Medulla oblongata (tissue), 1 donor: ENCODE measurements at regions not wholly inside any gene's neighbourhood (a gene's known extent, or its start where the extent isn't known, plus 50 kb on each side); places are given as distances from the start of the nearest gene placed in this dataset.
"Not testable (repeated sequence)": the region's sequence is repeated elsewhere in the genome, so short reads cannot be mapped to it uniquely, and the experiment has no call there.

Experiments used
- DNase-seq: peaks from one replicate; pipeline ENCODE4 v3.0.0-alpha.2; 2015; ENCODE audit errors: extremely low spot score

GRCh38 chr4:131883181-131883580 is 1265.9 kb upstream of the PCDH10 start:
- DNase-seq, result not testable (repeated sequence)

DNA sequence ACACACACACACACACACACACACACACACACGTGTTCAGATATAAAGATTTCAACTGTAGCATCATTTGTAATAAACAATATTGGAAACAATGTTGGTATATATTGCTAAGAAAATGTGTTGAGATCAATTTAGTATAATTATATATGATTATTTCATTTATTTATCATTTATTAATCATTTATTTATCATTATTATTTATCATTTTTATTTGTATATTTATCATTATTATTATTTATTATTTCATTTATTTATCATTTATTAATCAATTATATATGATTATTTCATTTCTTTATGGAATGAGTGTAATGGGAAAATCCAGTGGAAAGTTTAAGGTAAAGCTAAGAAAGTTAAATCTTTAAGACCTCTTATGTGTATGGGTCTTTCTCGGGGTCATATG is 1223.4 kb upstream of the PCDH10 start:
- DNase-seq, result not testable (repeated sequence)

GRCh38 chr4:131967646-131968045 is 1181.4 kb upstream of the PCDH10 start:
- DNase-seq, result not testable (repeated sequence)

GRCh38 chr4:131974730-131975129 is 1174.4 kb upstream of the PCDH10 start:
- no peak for DNase-seq

- DNase-seq, result not testable (repeated sequence)
Observed at GRCh38 chr4:131975276-131976132, 1173.6 kb upstream of the PCDH10 start.

DNA sequence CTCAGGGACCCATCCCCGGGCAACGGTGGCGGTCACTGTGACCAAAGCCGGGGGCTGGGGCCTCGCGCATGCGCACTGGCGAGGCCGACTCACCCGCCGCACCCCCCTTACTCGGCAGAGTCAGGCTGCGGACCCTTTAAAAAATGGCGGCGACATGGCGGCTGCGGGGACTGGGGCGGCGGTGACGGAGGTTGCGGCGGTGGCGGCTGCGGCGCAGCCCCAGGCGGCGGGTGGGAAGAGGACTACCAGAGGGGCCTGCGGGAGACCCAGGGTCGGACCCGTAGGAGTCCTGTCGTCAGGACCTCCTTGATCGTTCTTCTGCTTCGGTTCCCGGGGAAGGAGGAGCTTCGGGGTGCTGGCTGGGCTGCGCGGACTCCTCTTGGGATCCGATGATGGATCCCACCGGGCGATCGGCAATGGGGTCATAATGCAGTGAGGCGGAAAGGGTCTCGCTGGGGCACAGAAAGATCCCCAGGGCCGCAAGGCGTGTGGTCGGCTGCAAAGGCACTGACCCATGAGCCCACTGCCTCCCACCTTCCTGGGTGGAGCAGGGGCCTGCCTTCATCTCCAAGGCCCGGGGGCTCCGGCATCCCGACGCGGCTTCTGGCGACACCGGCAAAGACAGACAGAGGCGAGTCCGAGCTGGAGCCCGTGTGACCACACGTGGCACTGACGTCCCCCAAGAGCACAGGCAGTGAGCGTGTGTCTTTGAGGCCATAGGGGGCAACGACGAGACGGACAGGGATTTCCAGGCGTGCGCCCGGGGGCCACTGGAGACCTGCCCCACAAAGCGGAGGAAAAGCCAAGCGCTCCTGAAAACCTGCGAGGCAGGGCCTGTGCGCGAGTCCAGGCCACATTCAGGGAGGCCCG is 1172.7 kb upstream of the PCDH10 start:
- not testable (repeated sequence) for DNase-seq

GRCh38 chr4:131978120-131978519 is 1171.0 kb upstream of the PCDH10 start:
- no peak for DNase-seq

- DNase-seq, result no peak
Observed at GRCh38 chr4:131989576-131989975, 1159.5 kb upstream of the PCDH10 start.

- no peak for DNase-seq
Observed at GRCh38 chr4:132001542-132001941, 1147.6 kb upstream of the PCDH10 start.

DNA sequence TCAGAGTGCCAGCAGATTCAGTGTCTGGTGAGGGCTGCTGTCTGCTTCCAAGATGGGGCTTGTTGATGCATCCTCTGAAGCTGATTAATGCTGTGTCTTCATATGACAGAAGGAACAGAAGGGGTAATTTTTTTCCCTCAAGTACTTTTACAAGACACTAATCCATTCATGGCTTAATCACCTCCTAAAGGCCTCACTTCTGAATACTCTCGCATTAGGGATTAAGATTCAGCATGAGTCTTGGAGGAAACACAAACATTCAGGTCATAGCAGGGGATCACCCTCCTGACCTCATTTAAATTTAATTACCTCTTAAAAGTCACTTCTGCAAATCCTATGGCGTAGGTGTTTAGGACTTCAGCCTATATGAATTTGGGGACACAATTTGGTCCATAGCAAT is 1145.5 kb upstream of the PCDH10 start:
- no peak for DNase-seq

DNA sequence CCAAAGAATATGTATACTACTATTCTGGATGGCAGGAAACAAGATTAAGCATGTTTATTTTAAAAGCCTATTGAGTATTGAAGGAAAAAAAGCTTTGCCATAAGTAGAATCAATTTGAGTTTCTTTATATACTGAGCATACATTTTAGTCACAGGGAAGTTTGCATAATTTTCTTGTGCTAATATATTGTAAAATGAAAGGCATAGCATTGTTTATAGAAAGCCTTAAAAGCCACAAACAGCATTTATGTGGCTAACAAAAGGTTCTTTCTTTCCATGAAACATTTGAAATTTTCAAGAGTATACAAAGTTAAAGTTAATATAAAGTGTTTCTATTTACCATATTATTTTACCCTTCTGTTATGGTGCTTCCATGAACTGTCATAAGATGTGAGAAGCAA is 1133.8 kb upstream of the PCDH10 start:
- DNase-seq, result no peak

GRCh38 chr4:132016703-132017350 is 1132.3 kb upstream of the PCDH10 start:
- DNase-seq, result no peak

- no peak for DNase-seq
Observed at GRCh38 chr4:132026166-132026565, 1122.9 kb upstream of the PCDH10 start.

- no peak for DNase-seq
Observed at GRCh38 chr4:132026816-132027215, 1122.3 kb upstream of the PCDH10 start.

DNA sequence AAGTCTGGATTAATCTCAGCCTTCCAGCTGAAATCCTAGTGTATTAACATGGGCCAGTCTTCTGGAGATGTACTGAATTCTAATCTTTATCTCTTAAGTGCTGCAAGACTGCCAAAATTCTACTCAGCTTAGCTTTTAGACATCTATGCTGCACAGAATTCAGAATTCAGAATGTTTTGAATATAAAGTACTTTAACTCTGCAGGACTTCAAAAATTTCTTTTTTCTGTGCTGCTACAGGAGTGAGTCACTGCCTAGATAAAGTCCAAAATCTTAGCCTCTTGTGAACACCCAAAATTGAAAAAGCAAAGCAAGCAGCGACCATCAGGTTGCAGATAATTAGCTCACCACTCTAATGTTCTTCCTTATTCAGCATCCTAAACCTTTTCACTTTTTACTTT is 1092.6 kb upstream of the PCDH10 start:
- DNase-seq, result no peak

GRCh38 chr4:132059227-132059626 is 1089.9 kb upstream of the PCDH10 start:
- no peak for DNase-seq

- DNase-seq, result no peak
Observed at GRCh38 chr4:132062611-132063239, 1086.4 kb upstream of the PCDH10 start.

DNA sequence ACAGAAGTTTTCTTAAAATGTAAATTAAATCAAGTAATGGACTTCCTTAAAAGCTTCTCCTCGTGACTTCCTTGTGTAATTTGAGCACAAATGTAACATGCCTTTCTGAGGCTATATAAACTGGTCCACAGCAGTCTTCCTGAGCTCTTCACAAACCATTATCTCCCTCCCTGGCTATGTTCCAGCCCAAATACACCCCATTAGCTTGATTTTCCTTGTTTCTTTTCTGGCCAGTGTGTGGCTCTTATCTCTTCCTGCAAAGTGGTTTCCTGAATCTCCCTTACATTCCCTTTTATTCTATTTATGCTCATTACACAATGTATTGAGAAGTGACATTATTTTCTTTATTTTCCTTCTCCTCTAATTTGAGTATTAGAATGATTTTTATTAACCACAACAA is 1085.3 kb upstream of the PCDH10 start:
- no peak for DNase-seq

GRCh38 chr4:132065940-132066495 is 1083.1 kb upstream of the PCDH10 start:
- no peak for DNase-seq

DNA sequence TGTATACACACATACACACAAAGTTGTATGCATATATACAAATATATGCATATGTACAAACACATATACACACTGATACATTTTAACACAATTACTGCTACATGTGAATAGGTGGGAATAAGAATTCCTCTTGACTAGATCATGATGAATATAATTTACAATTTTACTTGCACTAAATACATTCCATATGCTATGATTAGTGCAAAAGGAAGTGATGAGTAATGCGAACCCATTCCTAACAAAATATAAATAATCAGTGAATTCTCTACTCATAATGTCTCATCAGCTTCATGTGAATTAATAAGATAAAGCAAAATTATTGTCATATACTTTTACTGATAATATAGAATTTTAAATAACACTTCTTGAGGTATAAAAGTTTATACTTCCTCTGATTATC is 1077.3 kb upstream of the PCDH10 start:
- DNase-seq, result no peak

DNA sequence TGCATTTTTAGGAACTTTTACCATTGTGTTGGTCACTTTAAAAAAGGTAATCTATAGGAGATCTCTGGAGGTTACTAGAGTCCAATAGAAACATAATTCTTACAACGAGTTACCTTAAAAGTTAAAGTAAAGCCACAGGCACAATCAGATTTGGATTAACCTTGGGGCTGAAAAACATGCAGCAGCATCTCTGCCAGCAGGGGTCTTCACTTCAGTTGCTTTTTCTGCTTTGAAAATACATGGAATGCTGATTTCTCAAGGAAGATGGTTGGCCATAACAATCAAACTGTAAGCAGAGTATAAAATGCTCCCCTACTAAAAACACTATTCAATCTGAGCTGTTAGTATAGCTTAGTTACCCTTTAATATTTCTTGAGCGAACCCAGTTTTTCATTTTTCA is 1072.3 kb upstream of the PCDH10 start:
- no peak for DNase-seq
